ENCODE measurements at regions not wholly inside any gene's neighbourhood (a gene's known extent, or its start where the extent isn't known, plus 50 kb on each side); places are given as distances from the start of the nearest gene placed in this dataset.

DNA sequence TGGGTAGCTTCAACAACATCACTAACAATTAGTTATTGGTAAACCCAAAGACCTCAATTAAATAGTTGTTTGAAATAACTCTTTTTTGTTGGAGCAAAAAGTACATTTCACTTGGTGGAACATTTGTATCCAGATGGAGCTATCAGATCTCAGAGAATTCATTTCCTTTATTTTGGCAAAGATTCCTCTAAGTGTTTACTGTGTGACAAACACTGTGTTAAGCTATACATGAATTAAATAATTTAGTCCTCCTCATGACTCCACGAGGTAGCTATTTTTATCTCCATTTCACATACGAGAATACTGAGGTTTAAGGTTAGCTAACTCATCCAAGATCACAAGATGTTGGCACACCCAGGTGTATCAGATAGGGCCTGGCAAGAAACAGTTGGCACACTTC is 104.0 kb upstream of the IMMP2L start:
- TF ChIP-seq CTCF (conservative IDR thresholded peaks at IDR 0.05) = no peak
- no peak for TF ChIP-seq EZH2 (IDR thresholded peaks at IDR 0.05; ENCODE audit: low read depth)

All from PC-9 (cell line).